CMK (cell line): ENCODE measurements at regions not wholly inside any gene's neighbourhood (a gene's known extent, or its start where the extent isn't known, plus 50 kb on each side); places are given as distances from the start of the nearest gene placed in this dataset.

ENCODE experiments used
- DNase-seq: peaks from one replicate; pipeline ENCODE4 v3.0.0-alpha.2; 2010; ENCODE audit warnings: low read depth

DNA sequence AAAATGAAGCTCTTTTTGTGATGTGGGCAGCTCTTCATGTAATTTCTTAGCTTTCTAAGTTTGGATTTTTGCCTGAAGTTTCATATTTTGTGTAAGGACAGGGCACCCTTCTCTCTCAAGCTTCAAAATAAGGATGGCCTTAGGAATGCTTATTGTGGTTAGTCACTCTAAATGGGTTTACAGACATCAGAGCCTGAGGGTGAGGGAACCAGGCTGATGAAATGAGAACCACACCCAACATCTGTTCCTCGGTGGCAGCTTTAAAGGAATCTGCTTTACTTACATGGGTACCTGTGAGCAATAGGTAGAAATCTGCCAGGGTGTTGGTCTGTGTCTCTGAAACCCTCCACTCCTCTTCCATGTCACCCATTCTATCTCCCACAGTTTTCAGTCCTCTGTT is 174.3 kb downstream of the EMX2 start:
- no peak for DNase-seq

DNA sequence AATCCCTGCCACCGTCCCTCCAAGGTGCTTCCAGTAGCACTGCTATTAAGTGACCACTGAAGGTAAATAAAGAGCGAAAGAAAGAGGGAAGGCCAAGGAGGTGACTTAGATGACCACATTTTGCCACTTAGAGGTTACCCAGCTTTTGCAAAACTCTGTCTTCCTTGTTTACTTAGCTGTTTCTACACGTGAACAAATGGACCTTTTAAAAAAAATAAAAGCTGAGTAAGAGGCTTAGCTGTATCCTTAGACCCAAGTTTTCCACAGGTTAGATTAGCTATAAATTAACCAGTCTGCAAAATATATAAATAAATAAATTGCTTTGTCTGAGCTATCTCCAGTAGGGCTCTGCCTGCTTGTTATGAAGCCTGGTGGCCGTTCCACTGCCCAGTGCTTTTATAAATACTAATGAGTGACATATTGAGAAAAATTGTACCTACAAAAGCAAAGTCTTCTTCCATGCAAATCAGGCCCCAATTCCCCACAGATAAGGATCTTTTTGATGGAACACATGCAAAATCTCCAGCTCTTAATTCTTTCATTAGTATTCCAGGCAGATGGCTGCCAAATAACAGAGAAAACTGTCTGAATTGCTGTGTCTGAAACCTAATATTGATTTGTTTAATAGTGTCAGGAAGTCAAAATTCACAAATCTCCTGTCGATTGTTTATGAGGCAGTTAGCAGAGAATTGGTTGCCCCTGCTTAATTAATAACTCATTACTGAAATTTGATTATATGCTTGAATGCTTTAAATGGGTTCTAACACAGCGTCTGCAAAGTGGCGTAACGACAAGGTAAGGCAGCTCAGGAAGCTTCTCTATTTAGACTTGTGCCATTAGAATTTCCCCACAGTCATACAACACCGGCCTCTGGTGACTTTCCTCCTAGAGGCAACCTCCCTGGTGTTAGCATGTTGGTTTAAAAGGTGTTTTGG is 176.7 kb downstream of the EMX2 start:
- DNase-seq, result no peak

DNA sequence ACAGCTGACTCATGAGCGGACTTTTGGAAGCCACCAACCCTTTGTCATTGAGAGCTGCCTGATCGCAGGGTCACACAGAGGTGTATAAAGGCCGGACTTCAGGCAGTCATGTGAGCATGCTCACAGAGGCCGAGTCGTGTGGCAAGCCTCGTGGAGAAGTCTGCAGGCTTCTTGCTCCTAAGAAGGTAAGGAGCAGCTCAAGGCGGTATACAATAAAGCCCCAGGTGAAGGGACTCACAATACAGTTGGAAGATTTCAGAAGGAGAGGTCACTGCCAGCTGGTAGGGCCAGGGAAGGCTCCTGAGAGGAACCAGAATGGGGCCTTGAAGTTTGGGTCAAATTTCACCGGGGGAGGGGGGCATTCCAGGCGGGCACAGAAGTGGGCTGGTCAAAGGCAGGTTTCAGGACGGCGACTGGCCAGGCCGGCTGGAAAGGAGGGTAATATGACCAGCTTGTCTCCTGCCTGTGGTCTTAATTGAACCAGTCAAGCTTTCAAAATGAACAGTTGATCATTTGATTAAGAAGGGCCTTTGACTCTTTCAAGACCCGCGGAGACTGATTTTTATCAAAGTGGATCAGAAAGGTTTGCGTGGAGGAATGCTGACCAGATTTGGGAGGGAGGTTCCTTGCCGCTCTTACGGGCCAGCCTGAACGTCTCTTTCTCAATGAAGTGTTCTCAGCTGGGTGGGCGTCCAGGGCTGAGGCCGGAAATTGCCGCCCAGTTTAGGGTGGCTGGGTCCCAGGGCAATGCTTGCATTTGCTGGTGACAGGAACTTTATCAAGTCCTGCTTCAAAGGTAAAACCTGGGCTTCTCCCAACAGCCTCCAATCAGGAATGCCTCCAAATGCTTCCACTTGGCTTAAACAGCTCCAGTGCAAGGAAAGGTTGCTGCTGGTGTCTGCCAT is 178.6 kb downstream of the EMX2 start:
- DNase-seq, result no peak

DNA sequence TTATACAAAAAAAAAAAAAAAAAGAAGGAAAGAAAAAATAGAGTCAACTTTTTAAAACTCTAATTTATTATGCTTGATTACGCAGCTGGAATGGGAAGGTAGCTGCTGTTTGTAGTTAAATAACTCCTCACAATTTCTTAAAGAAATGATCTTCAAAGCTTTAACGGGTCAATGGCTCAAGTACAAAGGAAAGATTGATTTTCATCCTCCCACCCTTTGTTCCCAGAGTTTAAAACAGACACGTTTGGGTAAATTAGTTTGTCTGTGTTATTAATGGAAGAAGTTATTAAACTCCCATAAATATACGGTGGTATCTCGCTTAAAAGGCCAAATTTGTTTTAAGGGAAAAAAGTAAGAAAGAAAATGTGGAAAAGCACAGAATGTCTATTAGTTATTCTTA is 179.3 kb downstream of the EMX2 start:
- DNase-seq, result no peak

DNA sequence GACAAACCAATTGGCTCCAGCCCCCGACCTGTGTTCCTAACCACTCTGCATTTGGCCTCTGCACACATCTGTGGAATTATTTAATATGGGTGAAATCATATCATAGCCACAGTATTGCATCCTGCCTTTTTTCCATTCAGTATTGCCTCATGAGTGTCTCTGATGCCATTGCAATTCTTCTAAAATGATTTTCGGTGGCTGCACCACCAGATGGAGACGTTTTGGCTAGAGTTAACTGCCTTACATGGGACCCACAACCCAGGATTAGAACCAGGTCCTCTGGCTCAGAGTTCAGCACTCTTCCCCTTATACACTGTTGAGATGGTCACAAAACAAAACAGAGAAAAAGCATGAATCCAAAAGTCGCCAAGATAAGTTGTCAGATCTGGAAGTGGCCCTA is 180.8 kb downstream of the EMX2 start:
- DNase-seq, result no peak

DNA sequence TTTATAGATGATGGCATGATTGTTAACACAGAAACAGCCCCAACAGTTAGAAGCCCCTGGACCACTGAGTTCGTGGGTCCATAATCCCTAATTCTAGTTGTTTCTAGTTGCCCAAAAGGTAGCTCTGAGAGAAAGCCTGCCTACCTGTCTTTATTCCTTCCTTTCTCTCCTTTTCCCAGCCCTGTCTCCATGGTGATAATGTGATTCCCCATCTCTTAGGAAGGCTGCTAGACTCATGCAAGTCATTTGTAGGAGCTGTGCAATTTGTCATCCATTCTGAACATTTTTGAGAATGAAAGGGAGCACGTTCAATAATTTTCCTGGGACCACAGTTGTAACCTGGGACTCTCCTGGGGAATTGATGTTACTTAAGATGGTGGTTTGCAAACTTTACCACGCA is 183.4 kb downstream of the EMX2 start:
- no peak for DNase-seq

DNA sequence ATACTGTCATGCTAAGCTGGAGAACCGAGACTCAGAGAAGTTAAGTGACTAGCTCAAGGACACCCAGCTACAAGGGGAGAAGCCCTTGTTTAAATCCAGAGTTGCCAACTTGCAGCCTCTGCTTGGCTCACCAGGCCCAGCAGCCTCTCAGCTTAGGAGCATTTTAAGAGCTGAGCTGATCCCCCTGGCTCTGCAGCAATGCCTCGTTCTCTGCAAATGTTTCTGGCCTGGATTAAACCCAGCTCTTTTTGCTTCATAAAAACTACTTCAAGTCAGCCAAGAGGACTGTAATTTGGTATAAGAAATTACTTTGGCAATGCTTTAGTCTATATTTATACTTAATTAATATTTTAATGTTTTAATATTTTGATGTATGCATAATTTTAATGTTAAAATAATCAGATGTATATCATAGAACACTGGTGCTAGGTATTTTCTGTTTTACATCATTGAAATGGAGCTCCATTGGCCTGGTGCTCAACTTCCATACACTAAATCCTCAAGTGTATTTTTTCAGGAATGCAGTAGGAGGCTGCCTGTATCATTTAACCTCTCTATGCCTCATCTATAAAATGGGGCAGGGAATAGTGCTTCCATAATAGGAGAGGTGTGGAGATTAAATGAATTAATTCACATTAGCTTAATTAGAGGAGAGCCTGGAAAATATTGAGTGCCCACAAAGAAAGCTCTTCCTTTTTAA is 184.2 kb downstream of the EMX2 start:
- no peak for DNase-seq

DNA sequence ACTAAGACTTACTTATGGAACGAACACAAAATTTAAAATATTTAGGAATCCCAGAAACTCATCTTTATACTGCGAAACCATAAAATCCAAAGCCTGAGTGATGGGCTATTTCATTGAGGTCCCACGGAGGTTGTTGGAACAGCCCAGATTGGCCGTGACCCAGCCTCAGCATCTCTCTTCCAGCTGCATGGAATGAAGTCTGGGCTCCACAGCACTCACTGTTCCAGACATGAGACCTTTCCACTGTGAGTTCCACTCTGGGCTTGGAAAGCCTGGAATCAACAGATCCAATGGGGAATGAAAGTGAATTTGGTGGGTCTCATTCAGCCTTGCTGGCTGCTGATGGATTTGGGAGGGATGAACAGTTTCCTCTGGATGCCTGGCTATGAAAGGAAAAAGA is 184.9 kb downstream of the EMX2 start:
- DNase-seq, result no peak

DNA sequence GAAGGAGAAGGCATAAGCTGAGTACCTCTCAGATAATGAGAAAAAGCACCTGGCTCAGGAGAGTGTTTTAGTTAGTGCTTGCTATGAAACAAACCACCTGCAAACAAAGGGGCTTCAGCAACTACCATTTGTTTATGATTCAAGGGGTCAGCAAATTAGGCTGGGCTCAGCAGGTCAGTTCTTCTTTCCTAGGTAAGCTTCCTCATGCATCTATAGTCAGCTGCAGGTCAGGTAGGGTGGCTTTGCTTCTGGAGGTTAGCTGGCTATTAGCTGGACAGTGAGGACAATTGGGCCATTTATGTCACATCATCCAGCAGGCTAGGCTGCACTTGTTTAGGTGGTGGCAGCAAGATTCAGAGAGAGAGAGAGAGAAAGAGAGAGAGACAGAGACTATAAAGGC is 185.5 kb downstream of the EMX2 start:
- DNase-seq, result no peak

DNA sequence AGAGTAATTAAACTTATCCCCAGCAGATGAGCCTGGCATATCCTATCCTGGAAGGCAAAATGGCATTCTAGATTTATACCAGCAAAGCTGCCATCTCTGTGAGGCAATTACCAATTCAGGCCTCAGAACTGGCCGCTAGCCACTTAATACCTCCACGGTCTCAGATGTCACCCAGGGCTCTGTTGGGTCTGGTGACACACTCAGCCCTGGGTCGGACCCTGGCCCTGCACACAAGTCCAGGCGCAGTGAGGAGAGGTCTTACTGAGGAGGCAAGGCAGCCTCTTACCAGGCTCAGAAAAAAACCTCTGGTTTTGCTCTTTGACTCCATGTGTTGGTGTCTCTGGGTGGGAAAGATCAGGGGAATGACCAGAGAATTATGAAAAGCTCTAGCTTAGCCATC is 186.6 kb downstream of the EMX2 start:
- no peak for DNase-seq

DNA sequence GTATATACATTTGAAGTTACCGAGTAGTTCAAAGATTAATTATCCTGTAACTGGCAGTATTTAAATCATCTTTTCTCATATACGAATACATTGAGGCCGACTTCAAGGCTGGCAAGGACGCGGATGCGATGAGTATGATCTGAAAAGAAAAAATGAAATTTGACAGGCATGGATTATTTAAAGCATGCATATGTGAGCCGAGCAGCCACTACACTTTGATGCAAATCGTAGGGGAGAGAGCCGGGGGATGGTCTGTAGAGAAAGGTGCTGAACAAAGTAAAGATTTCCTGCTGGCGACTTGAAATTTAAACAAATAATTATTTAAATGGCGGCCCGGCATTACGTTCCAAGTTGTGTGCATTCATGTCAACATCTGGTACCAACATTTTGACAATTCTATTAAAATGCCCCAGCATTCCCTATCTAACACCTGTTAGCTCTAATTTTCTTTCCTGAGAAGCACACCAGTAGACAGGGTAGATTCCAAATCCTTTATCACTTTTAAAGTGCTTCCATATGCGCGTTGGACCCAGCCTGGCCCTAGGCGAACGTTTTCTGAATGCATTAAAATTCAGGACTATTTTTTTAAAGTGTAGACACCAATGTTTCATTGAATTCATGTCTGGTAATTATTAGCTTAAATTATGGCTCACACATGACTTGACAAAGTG is 188.7 kb downstream of the EMX2 start:
- no peak for DNase-seq

DNA sequence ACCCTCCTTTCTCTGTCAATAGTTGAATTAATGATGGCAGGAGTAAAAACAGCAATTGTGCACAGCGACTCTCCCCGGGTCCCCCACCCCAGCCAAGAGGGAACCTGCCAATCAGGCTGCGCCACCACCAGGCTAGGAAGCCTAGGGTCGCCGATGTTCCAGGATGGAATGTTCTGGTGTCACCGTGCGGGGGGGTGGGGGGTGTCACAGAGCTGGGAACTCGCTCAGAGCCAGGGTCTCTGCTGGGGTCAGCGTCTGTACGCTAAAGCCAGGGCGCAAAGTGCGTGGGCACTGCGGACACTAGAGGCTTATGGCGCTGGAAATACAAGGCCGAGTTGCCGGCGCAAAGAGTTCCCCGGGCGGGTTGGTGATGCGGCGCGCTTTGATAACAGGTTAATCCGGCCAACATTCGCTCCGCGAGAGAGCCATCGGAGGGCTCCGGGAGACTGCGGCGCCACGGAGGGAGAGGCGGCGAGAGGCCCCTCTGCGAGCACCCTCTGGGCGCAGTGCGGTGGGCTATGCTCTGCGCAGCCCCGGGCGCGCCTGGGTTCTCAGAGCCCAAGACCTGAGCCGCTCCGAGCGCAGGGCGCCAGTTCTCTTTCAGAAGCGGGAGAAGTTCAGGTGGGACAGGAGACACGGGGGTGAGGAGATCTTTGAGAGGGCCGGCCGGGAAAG is 192.3 kb downstream of the EMX2 start:
- no peak for DNase-seq

DNA sequence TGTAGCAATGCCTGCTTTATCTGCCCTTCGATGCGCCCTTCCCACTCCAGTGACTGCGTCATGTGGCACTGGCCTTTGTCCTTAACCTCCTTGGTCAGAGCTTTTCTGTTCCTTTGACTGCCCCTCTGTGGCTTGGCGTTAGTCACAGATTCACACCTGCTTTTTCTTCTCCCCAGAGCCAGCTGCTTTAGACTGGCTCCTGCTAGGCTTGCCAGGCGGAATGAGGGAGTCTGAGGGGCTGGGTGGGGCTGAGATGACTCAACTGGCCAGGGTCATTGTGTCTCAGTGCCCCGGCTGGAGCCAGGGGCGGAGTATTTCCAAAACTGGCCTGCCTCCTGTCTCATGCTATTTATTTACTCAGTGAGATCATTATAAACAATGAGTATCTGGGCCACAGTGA is 194.1 kb downstream of the EMX2 start:
- DNase-seq, result no peak

DNA sequence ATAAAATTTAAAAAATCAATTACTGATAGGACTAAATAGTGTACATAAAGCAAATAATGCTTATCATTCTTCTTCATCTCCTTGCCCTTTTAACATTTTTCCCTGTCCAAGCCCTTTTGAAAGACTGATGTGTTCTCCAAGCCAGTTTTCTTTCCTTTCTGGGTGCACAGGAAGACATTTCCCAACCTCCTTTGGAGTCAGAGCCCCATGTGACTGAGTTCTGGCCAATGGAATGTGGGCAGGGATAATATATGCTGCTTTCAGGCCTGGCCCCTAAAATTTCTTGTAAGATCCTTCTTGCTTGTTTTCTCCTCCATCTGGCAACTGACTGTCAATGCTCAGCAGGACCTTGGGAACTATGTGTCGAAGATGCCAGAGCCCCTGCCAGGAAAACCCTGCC is 197.5 kb downstream of the EMX2 start:
- no peak for DNase-seq

DNA sequence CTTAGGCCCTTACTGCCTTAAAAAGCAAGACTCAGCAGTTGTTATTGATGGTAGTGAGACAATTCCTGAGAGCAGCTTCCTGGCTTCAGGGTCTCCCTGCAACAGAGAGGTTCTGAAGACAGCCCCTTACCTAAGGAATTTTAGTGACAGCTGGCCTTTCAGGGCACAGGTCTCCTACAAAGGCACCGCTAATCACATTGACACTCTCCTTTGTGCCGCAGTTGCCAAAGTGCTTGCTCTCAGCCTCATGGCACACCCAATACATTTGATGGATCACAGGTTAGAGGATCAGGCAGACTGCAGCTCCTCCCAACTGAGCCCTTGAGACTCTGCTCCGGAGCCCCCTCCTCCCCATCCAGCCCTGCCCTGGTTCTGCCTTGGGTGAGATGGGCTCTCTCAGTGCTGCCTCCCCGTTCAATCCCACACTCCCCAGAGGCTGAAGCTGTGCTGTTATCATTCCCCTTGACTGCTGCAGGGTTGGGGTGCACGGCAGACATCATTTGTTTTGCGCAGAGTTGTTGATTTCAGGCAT is 198.2 kb downstream of the EMX2 start:
- no peak for DNase-seq

DNA sequence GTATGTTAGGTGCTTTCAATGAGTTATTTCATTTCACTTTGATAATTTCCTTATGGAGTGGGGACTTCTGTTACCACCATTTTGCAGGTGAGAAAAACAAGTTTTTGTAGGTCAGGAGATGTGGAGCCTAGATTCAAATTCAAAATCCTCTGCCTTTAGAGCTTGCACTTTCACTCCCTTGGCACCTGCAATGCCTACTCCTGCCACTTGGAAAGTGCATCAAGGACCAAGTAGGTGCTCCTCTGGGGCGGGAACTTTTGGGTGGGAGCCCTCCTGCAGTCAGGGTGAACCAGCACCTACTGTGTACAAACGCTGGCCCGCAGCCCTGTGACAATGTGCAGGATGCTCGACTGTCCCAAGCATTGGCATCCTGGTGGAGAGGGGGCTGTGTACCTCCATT is 199.0 kb downstream of the EMX2 start:
- DNase-seq, result no peak

DNA sequence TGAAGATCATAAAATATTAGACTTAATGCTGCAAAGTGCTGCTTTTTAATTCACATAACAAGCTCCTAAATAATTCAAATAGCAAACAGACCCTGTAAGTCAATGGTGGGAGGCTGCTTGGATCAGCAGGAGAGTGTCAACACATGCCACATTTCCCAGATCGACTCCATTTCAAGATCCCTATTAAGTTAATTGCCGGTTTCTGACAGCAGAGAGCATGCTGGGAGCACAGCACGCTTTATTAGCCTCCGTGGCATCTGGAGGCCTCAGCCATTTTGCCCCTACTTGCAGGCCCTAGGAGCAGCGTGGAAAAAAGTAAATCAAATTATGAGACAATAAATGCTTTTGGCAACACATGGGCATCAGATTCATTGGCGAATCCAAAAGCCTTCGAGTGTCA is 201.0 kb downstream of the EMX2 start:
- DNase-seq, result no peak

DNA sequence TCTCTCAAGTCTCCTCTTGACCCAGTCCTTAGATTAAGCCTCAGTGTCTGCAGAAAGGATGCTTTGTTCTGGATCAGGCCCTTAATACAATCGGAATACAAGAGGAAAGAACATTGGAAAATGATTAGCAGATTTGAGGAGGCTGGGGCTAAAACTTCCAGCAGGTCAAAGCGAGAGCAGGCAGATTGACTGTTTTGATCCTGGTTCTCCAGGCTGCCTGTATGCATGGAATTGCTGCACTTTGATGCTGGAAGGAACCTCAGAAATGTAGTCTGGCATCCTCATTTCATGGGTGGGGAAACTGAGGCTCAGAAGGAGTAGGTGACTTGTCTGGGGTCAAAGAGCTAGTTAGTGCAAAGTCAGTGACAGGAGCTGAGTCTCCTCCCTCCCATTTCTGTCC is 202.8 kb downstream of the EMX2 start:
- DNase-seq, result no peak

DNA sequence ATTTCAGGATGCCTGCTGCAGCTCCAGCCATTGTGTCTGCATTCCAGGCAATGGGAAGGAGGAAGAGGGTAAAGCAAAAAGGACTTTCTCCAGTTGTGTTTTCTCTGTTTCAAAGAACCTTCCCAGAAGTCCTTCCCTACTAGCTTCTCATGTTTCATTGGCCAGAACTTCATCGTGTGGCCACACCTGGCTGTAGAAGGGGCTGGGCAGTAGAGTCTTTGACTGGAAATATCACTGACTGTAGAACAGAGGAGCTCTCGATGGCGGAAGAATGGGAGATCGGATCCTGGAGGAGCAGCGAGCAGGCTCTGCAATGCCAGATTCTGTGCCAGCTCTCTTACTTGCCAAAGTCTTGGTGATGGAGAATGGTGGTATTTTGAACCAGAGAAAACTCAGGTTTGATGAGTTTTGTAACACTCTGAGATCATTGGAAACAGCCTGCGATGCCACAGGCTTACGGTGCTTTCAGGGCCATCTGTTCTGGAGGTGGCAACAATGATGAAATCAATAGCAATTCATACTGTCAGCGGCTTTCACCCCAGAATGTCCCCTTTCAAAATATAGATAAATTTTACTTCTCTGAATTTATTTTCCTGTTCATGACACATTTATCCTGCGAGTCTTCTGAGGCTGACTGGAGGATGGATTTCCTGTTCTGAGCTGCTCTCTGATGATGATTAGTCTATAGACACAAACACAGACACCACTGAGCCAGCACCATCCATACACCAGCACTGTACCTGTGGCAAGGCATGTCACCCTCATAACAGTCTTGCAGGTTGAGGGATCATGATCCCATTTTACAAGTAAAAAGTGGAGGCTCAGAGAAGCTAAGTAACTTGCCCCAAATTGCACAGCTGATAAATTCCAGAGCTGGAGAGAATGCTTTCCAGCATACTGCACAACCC is 204.2 kb downstream of the EMX2 start:
- no peak for DNase-seq

DNA sequence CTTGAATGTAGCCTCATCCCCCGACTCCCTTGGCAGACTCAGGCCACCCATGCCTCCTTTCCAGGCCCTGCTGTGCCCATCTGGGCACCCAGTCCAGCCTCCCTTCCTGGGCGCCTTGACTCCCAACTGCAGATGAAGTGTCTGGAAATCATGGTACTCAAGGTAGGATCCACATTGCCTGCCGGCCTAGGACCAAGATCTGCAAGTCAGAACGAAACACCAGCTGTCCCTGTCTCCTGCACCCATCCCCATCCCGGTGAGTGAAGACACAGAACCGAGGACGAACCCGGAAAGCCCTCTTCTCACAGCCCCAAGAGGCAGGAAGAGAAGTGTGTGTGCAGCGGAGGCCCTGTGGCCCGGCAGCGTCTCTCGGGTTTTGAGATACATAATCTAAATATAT is 205.1 kb downstream of the EMX2 start:
- no peak for DNase-seq
